SU-DHL-6 (cell line): ENCODE measurements at regions not wholly inside any gene's neighbourhood (a gene's known extent, or its start where the extent isn't known, plus 50 kb on each side); places are given as distances from the start of the nearest gene placed in this dataset.

ENCODE experiments used
- H2AFZ ChIP-seq: fragments of 200-600 bp; sonication (generic); 2 replicates; pipeline ENCODE4 v1.6.1; 2014; ENCODE audit warnings: low read depth, mild to moderate bottlenecking, moderate library complexity, mixed read lengths, antibody characterized with exemption, low read length; ENCODE audit not compliant: severe bottlenecking
- H3F3A ChIP-seq: fragments of 200-600 bp; shearing (Covaris generic); 2 replicates; pipeline ENCODE4 v1.6.0; 2016; ENCODE audit warnings: antibody characterized with exemption, mild to moderate bottlenecking; ENCODE audit not compliant: insufficient read depth
- H3K27ac ChIP-seq: fragments of 200-600 bp; sonication (generic); 2 replicates; pipeline ENCODE4 v1.5.1; 2016; ENCODE audit warnings: low read depth, mild to moderate bottlenecking, low read length, moderate library complexity, mixed read lengths
- H3K27me3 ChIP-seq: fragments of 200-600 bp; sonication (generic), shearing (Covaris generic); 2 replicates; pipeline ENCODE4 v1.6.0; 2014; ENCODE audit warnings: mild to moderate bottlenecking, low read length
- H3K36me3 ChIP-seq: fragments of 200-600 bp; sonication (generic); 2 replicates; pipeline ENCODE4 v1.6.1; 2014; ENCODE audit warnings: mild to moderate bottlenecking, low read length, mixed read lengths
- H3K4me2 ChIP-seq: fragments of 300-600, 200-600 bp; shearing (Covaris generic), sonication (generic); 2 replicates; pipeline ENCODE4 v1.6.0; 2014; ENCODE audit warnings: low read length, low read depth, mild to moderate bottlenecking; ENCODE audit not compliant: poor library complexity, severe bottlenecking
- H3K4me3 ChIP-seq: fragments of 200-600 bp; sonication (generic); 2 replicates; pipeline ENCODE4 v1.5.1; 2014; ENCODE audit warnings: antibody characterized with exemption, low read length, mild to moderate bottlenecking, mixed read lengths; ENCODE audit not compliant: insufficient read depth, poor library complexity, severe bottlenecking
- H3K79me2 ChIP-seq: fragments of 200-600 bp; sonication (generic); 2 replicates; pipeline ENCODE4 v1.6.1; 2014; ENCODE audit warnings: mild to moderate bottlenecking, low read length, moderate library complexity; ENCODE audit not compliant: insufficient read depth
- H3K9ac ChIP-seq: fragments of 200-600 bp; sonication (generic); 2 replicates; pipeline ENCODE4 v1.7.0; 2014; ENCODE audit warnings: mild to moderate bottlenecking, low read length
- H3K9me2 ChIP-seq: fragments of 200-600 bp; sonication (generic); replicated peaks from 2 replicates; pipeline ENCODE4 v1.6.1; 2014; ENCODE audit warnings: low read length; ENCODE audit not compliant: insufficient read depth
- H3K9me3 ChIP-seq: fragments of 200-600 bp; sonication (generic); 2 replicates; pipeline ENCODE4 v1.6.1; 2014; ENCODE audit warnings: low read length, mixed read lengths; ENCODE audit not compliant: insufficient read depth
- H4K20me1 ChIP-seq: fragments of 200-600 bp; sonication (generic); 2 replicates; pipeline ENCODE4 v1.6.1; 2014; ENCODE audit warnings: low read depth, mild to moderate bottlenecking, antibody characterized with exemption, low read length, moderate library complexity, mixed read lengths
- CTCF ChIP-seq: fragments of 200-600 bp; sonication (generic); IDR thresholded peaks from one replicate; pipeline ENCODE4 v1.5.1; 2017; ENCODE audit warnings: antibody characterized with exemption, mild to moderate bottlenecking, low read length, moderate library complexity; ENCODE audit not compliant: insufficient read depth, poor library complexity, severe bottlenecking
- EZH2phosphoT487 ChIP-seq: fragments of 200-600 bp; sonication (generic), shearing (Covaris generic); conservative IDR thresholded peaks from 2 replicates; pipeline ENCODE4 v1.6.1; 2018; ENCODE audit warnings: mild to moderate bottlenecking, antibody characterized with exemption, low read length, moderate library complexity, mixed read lengths

- H3F3A ChIP-seq, result no peaks in the 10 kb centered on the region
- no peaks in the 10 kb centered on the region for H4K20me1 ChIP-seq
- no peaks in the 10 kb centered on the region for H3K27me3 ChIP-seq
- H3K4me3 ChIP-seq, result no peak overlapping the region
- no peaks in the 10 kb centered on the region for H3K9me3 ChIP-seq
- H3K79me2 ChIP-seq, result no peaks in the 10 kb centered on the region
- no peak overlapping the region for H3K27ac ChIP-seq
- no peak overlapping the region for H2AFZ ChIP-seq
- no peaks in the 10 kb centered on the region for H3K9me2 ChIP-seq
- no peak overlapping the region for H3K4me2 ChIP-seq
- no peaks in the 10 kb centered on the region for H3K36me3 ChIP-seq
- TF ChIP-seq CTCF (no peak), EZH2phosphoT487 (no peak)
- H3K9ac ChIP-seq, result no peak overlapping the region
These were observed 461.6 kb downstream of the BUD13 start for GRCh38 chr11:116311206-116311605.

- H3K27me3 ChIP-seq, result no peaks in the 10 kb centered on the region
- no peaks in the 10 kb centered on the region for H3K36me3 ChIP-seq
- no peak overlapping the region for H3K4me2 ChIP-seq
- no peaks in the 10 kb centered on the region for H3F3A ChIP-seq
- H3K9me2 ChIP-seq, result no peaks in the 10 kb centered on the region
- no peaks in the 10 kb centered on the region for H3K79me2 ChIP-seq
- H3K9me3 ChIP-seq, result no peaks in the 10 kb centered on the region
- H3K4me3 ChIP-seq, result no peak overlapping the region
- H2AFZ ChIP-seq, result no peak overlapping the region
- no peak overlapping the region for H3K9ac ChIP-seq
- no peak for TF ChIP-seq CTCF
- TF ChIP-seq EZH2phosphoT487, result no peak
- no peaks in the 10 kb centered on the region for H4K20me1 ChIP-seq
- no peak overlapping the region for H3K27ac ChIP-seq
These were observed 462.1 kb downstream of the BUD13 start for GRCh38 chr11:116310698-116311097.

- no peak overlapping the region for H3K9ac ChIP-seq
- no peaks in the 10 kb centered on the region for H3K9me2 ChIP-seq
- TF ChIP-seq CTCF, result no peak
- TF ChIP-seq EZH2phosphoT487, result no peak
- H4K20me1 ChIP-seq, result no peaks in the 10 kb centered on the region
- H2AFZ ChIP-seq, result no peak overlapping the region
- H3K79me2 ChIP-seq, result no peaks in the 10 kb centered on the region
- no peaks in the 10 kb centered on the region for H3F3A ChIP-seq
- no peak overlapping the region for H3K4me3 ChIP-seq
- no peak overlapping the region for H3K27ac ChIP-seq
- H3K36me3 ChIP-seq, result no peaks in the 10 kb centered on the region
- no peaks in the 10 kb centered on the region for H3K9me3 ChIP-seq
- H3K27me3 ChIP-seq, result no peaks in the 10 kb centered on the region
- H3K4me2 ChIP-seq, result no peak overlapping the region
These were observed 462.6 kb downstream of the BUD13 start for GRCh38 chr11:116310226-116310625.

GRCh38 chr11:116309446-116309845 is 463.3 kb downstream of the BUD13 start:
- Histone ChIP-seq H3K27ac (no peak overlapping the region), H2AFZ (no peak overlapping the region), H4K20me1 (no peaks in the 10 kb centered on the region), H3K4me2 (no peak overlapping the region), H3K27me3 (no peaks in the 10 kb centered on the region), H3F3A (no peaks in the 10 kb centered on the region), H3K4me3 (no peak overlapping the region), H3K9ac (no peak overlapping the region), H3K9me2 (no peaks in the 10 kb centered on the region), H3K79me2 (no peaks in the 10 kb centered on the region), H3K36me3 (no peaks in the 10 kb centered on the region), H3K9me3 (no peaks in the 10 kb centered on the region)
- TF ChIP-seq EZH2phosphoT487 (no peak), CTCF (no peak)
